ENCODE measurements at regions not wholly inside any gene's neighbourhood (a gene's known extent, or its start where the extent isn't known, plus 50 kb on each side); places are given as distances from the start of the nearest gene placed in this dataset.

DNA sequence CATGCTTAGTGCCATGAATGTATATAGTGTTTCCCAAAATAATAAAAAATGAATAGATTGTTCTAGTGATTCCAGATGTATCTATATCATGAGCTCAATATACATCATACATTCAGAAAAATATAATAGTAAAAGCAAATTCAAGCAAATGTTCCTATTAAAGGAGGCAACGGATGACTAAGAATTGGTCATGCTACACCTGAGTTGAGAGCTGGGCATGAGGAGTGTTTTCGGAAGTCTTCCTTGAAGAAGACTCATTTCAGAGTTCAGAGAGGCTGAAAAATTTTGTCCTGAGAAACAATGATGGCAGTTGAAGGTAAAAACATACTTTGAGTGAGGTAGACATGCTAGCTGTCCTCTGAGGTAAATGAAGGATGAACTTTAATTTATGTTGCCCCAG lies 79.3 kb upstream of the IL1RAPL2 start:
- Histone ChIP-seq H3K27me3 (ENCODE audit: control insufficient read depth in 2 of 2, insufficient read depth in 2 of 2, low read length in 2 of 2) (no peaks in the 10 kb centered on the region), H3K79me2 (ENCODE audit: insufficient read depth, low read length) (no peaks in the 10 kb centered on the region), H2AFZ (ENCODE audit: insufficient read depth, low read depth, low read length, poor library complexity, severe bottlenecking) (no peak overlapping the region), H3K27ac (ENCODE audit: low read depth in 1 of 2, low read length in 2 of 2) (no peak overlapping the region), H3K4me2 (replicated peaks; ENCODE audit: extremely low read depth, low read length, poor library complexity, severe bottlenecking) (no peak overlapping the region), H4K20me1 (ENCODE audit: insufficient read depth, low read length) (no peaks in the 10 kb centered on the region), H3K9me3 (replicated peaks in 1 of 2; ENCODE audit: control insufficient read depth in 1 of 2, insufficient read depth in 1 of 2, low read length in 2 of 2) (no peaks in the 10 kb centered on the region), H3K4me1 (ENCODE audit: control insufficient read depth in 1 of 2, insufficient read depth in 2 of 2, low read length in 2 of 2) (no peaks in the 10 kb centered on the region), H3K4me3 (replicated peaks in 1 of 3; ENCODE audit: low read depth in 2 of 3, low read length in 3 of 3) (no peak overlapping the region), H3K9ac (ENCODE audit: insufficient read depth, low read length, poor library complexity, severe bottlenecking) (no peak overlapping the region), H3K36me3 (replicated peaks in 1 of 2; ENCODE audit: control insufficient read depth in 1 of 2, insufficient read depth in 2 of 2, low read length in 2 of 2) (no peaks in the 10 kb centered on the region)
- Mint-ChIP-seq H3K27me3 (ENCODE audit: low read depth in 3 of 3) (peaks cover 0 to 9% (median 0%) of the 10 kb centered on the region in 3 donors), H3K4me3 (no peak overlapping the region), H3K4me1 (no peaks in the 10 kb centered on the region), H3K9me3 (peaks cover 0 to 2% (median 0%) of the 10 kb centered on the region in 7 donors), H3K27ac (no peak overlapping the region), H3K36me3 (no peaks in the 10 kb centered on the region)
- 100% methylated on average over 1 of the region's 2 CpGs for WGBS (ENCODE audit: insufficient coverage)
- intact Hi-C loops (cut with micrococcal nuclease), result no loop called here
- no peak for DNase-seq
- TF ChIP-seq, protein P1, sequence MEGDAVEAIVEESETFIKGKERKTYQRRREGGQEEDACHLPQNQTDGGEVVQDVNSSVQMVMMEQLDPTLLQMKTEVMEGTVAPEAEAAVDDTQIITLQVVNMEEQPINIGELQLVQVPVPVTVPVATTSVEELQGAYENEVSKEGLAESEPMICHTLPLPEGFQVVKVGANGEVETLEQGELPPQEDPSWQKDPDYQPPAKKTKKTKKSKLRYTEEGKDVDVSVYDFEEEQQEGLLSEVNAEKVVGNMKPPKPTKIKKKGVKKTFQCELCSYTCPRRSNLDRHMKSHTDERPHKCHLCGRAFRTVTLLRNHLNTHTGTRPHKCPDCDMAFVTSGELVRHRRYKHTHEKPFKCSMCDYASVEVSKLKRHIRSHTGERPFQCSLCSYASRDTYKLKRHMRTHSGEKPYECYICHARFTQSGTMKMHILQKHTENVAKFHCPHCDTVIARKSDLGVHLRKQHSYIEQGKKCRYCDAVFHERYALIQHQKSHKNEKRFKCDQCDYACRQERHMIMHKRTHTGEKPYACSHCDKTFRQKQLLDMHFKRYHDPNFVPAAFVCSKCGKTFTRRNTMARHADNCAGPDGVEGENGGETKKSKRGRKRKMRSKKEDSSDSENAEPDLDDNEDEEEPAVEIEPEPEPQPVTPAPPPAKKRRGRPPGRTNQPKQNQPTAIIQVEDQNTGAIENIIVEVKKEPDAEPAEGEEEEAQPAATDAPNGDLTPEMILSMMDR (IDR thresholded peaks at IDR 0.05), result no peak

DNA sequence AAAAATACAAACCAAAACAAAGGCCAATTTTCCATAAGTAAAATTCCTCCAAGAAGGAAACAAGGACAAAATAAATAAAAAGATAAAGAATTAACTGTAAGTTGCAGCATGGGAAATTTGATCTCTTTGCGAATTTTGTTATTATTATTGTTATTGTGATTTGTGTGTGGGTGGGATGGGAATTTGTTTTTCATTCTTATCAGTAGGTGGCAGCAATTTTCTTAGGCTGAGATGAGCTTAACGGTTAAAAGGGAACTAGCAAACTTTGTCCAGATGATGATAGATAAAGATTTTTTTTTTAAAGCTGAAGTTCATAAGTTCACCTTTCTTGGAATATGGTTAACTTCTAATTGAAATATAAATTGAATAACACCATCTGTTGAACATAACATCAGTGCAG lies 83.2 kb upstream of the IL1RAPL2 start:
- H3K36me3 ChIP-seq (replicated peaks in 1 of 2; ENCODE audit: control insufficient read depth in 1 of 2, insufficient read depth in 2 of 2, low read length in 2 of 2), result no peaks in the 10 kb centered on the region
- Mint-ChIP-seq H3K27me3 (ENCODE audit: low read depth in 3 of 3) (peaks cover 0 to 12% (median 2%) of the 10 kb centered on the region in 3 donors), H3K9me3 (no peaks in the 10 kb centered on the region), H3K4me1 (no peaks in the 10 kb centered on the region), H3K36me3 (no peaks in the 10 kb centered on the region), H3K4me3 (no peak overlapping the region), H3K27ac (no peak overlapping the region)
- TF ChIP-seq, protein P1 (IDR thresholded peaks at IDR 0.05), result no peak
- H2AFZ ChIP-seq (ENCODE audit: insufficient read depth, low read depth, low read length, poor library complexity, severe bottlenecking), result no peak overlapping the region
- H3K4me3 ChIP-seq (replicated peaks in 1 of 3; ENCODE audit: low read depth in 2 of 3, low read length in 3 of 3), result no peak overlapping the region
- no peak overlapping the region for H3K27ac ChIP-seq (ENCODE audit: low read depth in 1 of 2, low read length in 2 of 2)
- H3K4me1 ChIP-seq (ENCODE audit: control insufficient read depth in 1 of 2, insufficient read depth in 2 of 2, low read length in 2 of 2), result no peaks in the 10 kb centered on the region
- no peak overlapping the region for H3K9ac ChIP-seq (ENCODE audit: insufficient read depth, low read length, poor library complexity, severe bottlenecking)
- H3K9me3 ChIP-seq (replicated peaks in 1 of 2; ENCODE audit: control insufficient read depth in 1 of 2, insufficient read depth in 1 of 2, low read length in 2 of 2), result no peaks in the 10 kb centered on the region
- intact Hi-C loops (cut with micrococcal nuclease), result no loop called here
- DNase-seq, result no peak
- H4K20me1 ChIP-seq (ENCODE audit: insufficient read depth, low read length), result no peaks in the 10 kb centered on the region
- H3K4me2 ChIP-seq (replicated peaks; ENCODE audit: extremely low read depth, low read length, poor library complexity, severe bottlenecking), result no peak overlapping the region
- WGBS (ENCODE audit: insufficient coverage), result no CpG with 5 or more reads among the region's 2 CpGs
- H3K27me3 ChIP-seq (ENCODE audit: control insufficient read depth in 2 of 2, insufficient read depth in 2 of 2, low read length in 2 of 2), result no peaks in the 10 kb centered on the region
- H3K79me2 ChIP-seq (ENCODE audit: insufficient read depth, low read length), result no peaks in the 10 kb centered on the region

Measured in CD14-positive monocyte (primary cell).